HK-2 (cell line): ENCODE measurements at regions not wholly inside any gene's neighbourhood (a gene's known extent, or its start where the extent isn't known, plus 50 kb on each side); places are given as distances from the start of the nearest gene placed in this dataset.

Experiments
- DNase-seq: peaks from one replicate; pipeline ENCODE4 v3.0.0-alpha.2; 2018; ENCODE audit not compliant: unreplicated experiment

- DNase-seq: no peak
Measured at GRCh38 chr4:124529131-124529530, 183.4 kb downstream of the ANKRD50 start.

- DNase-seq: no peak
Measured at GRCh38 chr4:124530464-124531077, 182.0 kb downstream of the ANKRD50 start.

- DNase-seq: no peak
Measured at GRCh38 chr4:124534131-124534530, 178.4 kb downstream of the ANKRD50 start.

GRCh38 chr4:124535003-124535402 lies 177.5 kb downstream of the ANKRD50 start:
- DNase-seq: no peak

GRCh38 chr4:124536946-124537345 lies 175.6 kb downstream of the ANKRD50 start:
- DNase-seq: no peak

GRCh38 chr4:124537971-124538370 lies 174.6 kb downstream of the ANKRD50 start:
- no peak for DNase-seq

GRCh38 chr4:124540014-124540413 lies 172.5 kb downstream of the ANKRD50 start:
- DNase-seq: no peak

GRCh38 chr4:124541652-124542420 lies 170.7 kb downstream of the ANKRD50 start:
- DNase-seq: no peak

- DNase-seq: no peak
Measured at GRCh38 chr4:124555959-124556358, 156.6 kb downstream of the ANKRD50 start.

- DNase-seq: no peak
Measured at GRCh38 chr4:124564121-124564520, 148.4 kb downstream of the ANKRD50 start.

- DNase-seq: no peak
Measured at GRCh38 chr4:124565371-124565770, 147.2 kb downstream of the ANKRD50 start.

GRCh38 chr4:124566030-124566429 lies 146.5 kb downstream of the ANKRD50 start:
- no peak for DNase-seq

- DNase-seq: no peak
Measured at GRCh38 chr4:124573056-124573455, 139.5 kb downstream of the ANKRD50 start.

- no peak for DNase-seq
Measured at GRCh38 chr4:124579896-124580295, 132.6 kb downstream of the ANKRD50 start.

- DNase-seq: no peak
Measured at GRCh38 chr4:124583797-124584196, 128.7 kb downstream of the ANKRD50 start.

GRCh38 chr4:124589786-124590185 lies 122.7 kb downstream of the ANKRD50 start:
- DNase-seq: no peak

- DNase-seq: no peak
Measured at GRCh38 chr4:124590480-124590879, 122.1 kb downstream of the ANKRD50 start.

- DNase-seq: no peak
Measured at GRCh38 chr4:124591637-124592036, 120.9 kb downstream of the ANKRD50 start.

GRCh38 chr4:124593494-124593893 lies 119.0 kb downstream of the ANKRD50 start:
- no peak for DNase-seq

- no peak for DNase-seq
Measured at GRCh38 chr4:124594945-124595344, 117.6 kb downstream of the ANKRD50 start.

- no peak for DNase-seq
Measured at GRCh38 chr4:124596816-124597215, 115.7 kb downstream of the ANKRD50 start.

GRCh38 chr4:124610211-124610610 lies 102.3 kb downstream of the ANKRD50 start:
- no peak for DNase-seq
